ENCODE measurements at regions not wholly inside any gene's neighbourhood (a gene's known extent, or its start where the extent isn't known, plus 50 kb on each side); places are given as distances from the start of the nearest gene placed in this dataset.

GRCh38 chr4:123919576-123920098 is 523.0 kb downstream of the SPRY1 start:
- no peak for DNase-seq (ENCODE audit: low spot score)

GRCh38 chr4:123921339-123921738 is 524.7 kb downstream of the SPRY1 start:
- DNase-seq (ENCODE audit: low spot score) = no peak

GRCh38 chr4:123922847-123923246 is 526.3 kb downstream of the SPRY1 start:
- DNase-seq (ENCODE audit: low spot score) = no peak

- no peak for DNase-seq (ENCODE audit: low spot score)
Observed at GRCh38 chr4:123924536-123924935, 527.9 kb downstream of the SPRY1 start.

GRCh38 chr4:123929565-123929964 is 533.0 kb downstream of the SPRY1 start:
- no peak for DNase-seq (ENCODE audit: low spot score)

- no peak for DNase-seq (ENCODE audit: low spot score)
Observed at GRCh38 chr4:123930996-123931395, 534.4 kb downstream of the SPRY1 start.

GRCh38 chr4:123934096-123934495 is 537.5 kb downstream of the SPRY1 start:
- DNase-seq (ENCODE audit: low spot score) = no peak

- DNase-seq (ENCODE audit: low spot score) = no peak
Observed at GRCh38 chr4:123936621-123937043, 540.0 kb downstream of the SPRY1 start.

- DNase-seq (ENCODE audit: low spot score) = no peak
Observed at GRCh38 chr4:123937581-123937980, 541.0 kb downstream of the SPRY1 start.

GRCh38 chr4:123939621-123940020 is 543.0 kb downstream of the SPRY1 start:
- no peak for DNase-seq (ENCODE audit: low spot score)

GRCh38 chr4:123940604-123941003 is 544.0 kb downstream of the SPRY1 start:
- no peak for DNase-seq (ENCODE audit: low spot score)

GRCh38 chr4:123941306-123941705 is 544.7 kb downstream of the SPRY1 start:
- DNase-seq (ENCODE audit: low spot score) = no peak

GRCh38 chr4:123943976-123944375 is 547.4 kb downstream of the SPRY1 start:
- no peak for DNase-seq (ENCODE audit: low spot score)

- no peak for DNase-seq (ENCODE audit: low spot score)
Observed at GRCh38 chr4:123945301-123945700, 548.7 kb downstream of the SPRY1 start.

- no peak for DNase-seq (ENCODE audit: low spot score)
Observed at GRCh38 chr4:123950530-123950929, 553.9 kb downstream of the SPRY1 start.

- no peak for DNase-seq (ENCODE audit: low spot score)
Observed at GRCh38 chr4:123952530-123953274, 556.1 kb downstream of the SPRY1 start.

GRCh38 chr4:123953566-123953965 is 557.0 kb downstream of the SPRY1 start:
- DNase-seq (ENCODE audit: low spot score) = no peak

- no peak for DNase-seq (ENCODE audit: low spot score)
Observed at GRCh38 chr4:123954220-123954619, 557.6 kb downstream of the SPRY1 start.

- DNase-seq (ENCODE audit: low spot score) = no peak
Observed at GRCh38 chr4:123955167-123955800, 558.7 kb downstream of the SPRY1 start.

GRCh38 chr4:123956204-123956603 is 559.6 kb downstream of the SPRY1 start:
- DNase-seq (ENCODE audit: low spot score) = no peak

GRCh38 chr4:123966990-123967769 is 570.6 kb downstream of the SPRY1 start:
- DNase-seq (ENCODE audit: low spot score) = no peak

GRCh38 chr4:123972031-123972430 is 575.4 kb downstream of the SPRY1 start:
- no peak for DNase-seq (ENCODE audit: low spot score)

Measured in mesenteric fat pad (tissue), 1 donor.